Activated CD8-positive, alpha-beta T cell treated with anti-CD3 and anti-CD28 coated beads for 36 hours (primary cell): ENCODE measurements at regions not wholly inside any gene's neighbourhood (a gene's known extent, or its start where the extent isn't known, plus 50 kb on each side); places are given as distances from the start of the nearest gene placed in this dataset.

Source experiments
- ATAC-seq: fragments of 200-7000 bp; cut with Tn5 transposase; one replicate; pipeline ENCODE4 v1.10.0; 2021; ENCODE audit warnings: mild to moderate bottlenecking, moderate library complexity
- CTCF ChIA-PET: fragments of 350-600 bp; sonication (Branson Sonifier 250); formaldehyde crosslinking; loops from one replicate; lab custom pipeline; 2021; ENCODE audit warnings: antibody characterized with exemption; lab: Charles Lee
- POLR2A ChIA-PET: fragments of 350-600 bp; sonication (Branson Sonifier 250); formaldehyde crosslinking; loops from one replicate; lab custom pipeline; 2021; ENCODE audit warnings: antibody characterized with exemption; lab: Charles Lee
- DNase-seq: peaks from one replicate; pipeline ENCODE4 v3.0.0-alpha.2; 2020
- H3K27ac Mint-ChIP-seq: one replicate; pipeline ENCODE4 v1.8.0; 2021; ENCODE audit warnings: mild to moderate bottlenecking, mixed read lengths
- H3K27me3 Mint-ChIP-seq: one replicate; pipeline ENCODE4 v1.8.0; 2021; ENCODE audit warnings: mixed read lengths
- H3K36me3 Mint-ChIP-seq: one replicate; pipeline ENCODE4 v1.8.0; 2021; ENCODE audit warnings: low read depth, mixed read lengths
- H3K4me1 Mint-ChIP-seq: one replicate; pipeline ENCODE4 v1.8.0; 2021; ENCODE audit warnings: low read depth, mixed read lengths
- H3K4me3 Mint-ChIP-seq: one replicate; pipeline ENCODE4 v1.8.0; 2021; ENCODE audit warnings: mild to moderate bottlenecking, moderate library complexity, mixed read lengths
- H3K9me3 Mint-ChIP-seq: one replicate; pipeline ENCODE4 v1.8.0; 2021; ENCODE audit warnings: mixed read lengths
- intact Hi-C: fragments of 100-400 bp; cut with micrococcal nuclease; formaldehyde crosslinking; loops from one replicate; pipeline ENCODE4 v1.10.0; 2022
- TF ChIP-seq, protein P1 (sequence below): fragments of 200-600 bp; IDR thresholded peaks from one replicate; pipeline ENCODE4 v1.8.0; 2022; ENCODE audit warnings: antibody characterized with exemption, mild to moderate bottlenecking

- ChIA-PET POLR2A (no interaction called here), CTCF (no interaction called here)
- TF ChIP-seq, protein P1, sequence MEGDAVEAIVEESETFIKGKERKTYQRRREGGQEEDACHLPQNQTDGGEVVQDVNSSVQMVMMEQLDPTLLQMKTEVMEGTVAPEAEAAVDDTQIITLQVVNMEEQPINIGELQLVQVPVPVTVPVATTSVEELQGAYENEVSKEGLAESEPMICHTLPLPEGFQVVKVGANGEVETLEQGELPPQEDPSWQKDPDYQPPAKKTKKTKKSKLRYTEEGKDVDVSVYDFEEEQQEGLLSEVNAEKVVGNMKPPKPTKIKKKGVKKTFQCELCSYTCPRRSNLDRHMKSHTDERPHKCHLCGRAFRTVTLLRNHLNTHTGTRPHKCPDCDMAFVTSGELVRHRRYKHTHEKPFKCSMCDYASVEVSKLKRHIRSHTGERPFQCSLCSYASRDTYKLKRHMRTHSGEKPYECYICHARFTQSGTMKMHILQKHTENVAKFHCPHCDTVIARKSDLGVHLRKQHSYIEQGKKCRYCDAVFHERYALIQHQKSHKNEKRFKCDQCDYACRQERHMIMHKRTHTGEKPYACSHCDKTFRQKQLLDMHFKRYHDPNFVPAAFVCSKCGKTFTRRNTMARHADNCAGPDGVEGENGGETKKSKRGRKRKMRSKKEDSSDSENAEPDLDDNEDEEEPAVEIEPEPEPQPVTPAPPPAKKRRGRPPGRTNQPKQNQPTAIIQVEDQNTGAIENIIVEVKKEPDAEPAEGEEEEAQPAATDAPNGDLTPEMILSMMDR = no peak
- intact Hi-C loops = no loop called here
- no peak for ATAC-seq
- Mint-ChIP-seq H3K27me3 (no peaks in the 10 kb centered on the region), H3K4me1 (no peaks in the 10 kb centered on the region), H3K36me3 (peaks cover 2% of the 10 kb centered on the region), H3K9me3 (peaks cover 20% of the 10 kb centered on the region), H3K27ac (no peak overlapping the region), H3K4me3 (no peak overlapping the region)
- no peak for DNase-seq
These were observed 129.6 kb upstream of the LMCD1 start for GRCh38 chr3:8371960-8372463.

DNA sequence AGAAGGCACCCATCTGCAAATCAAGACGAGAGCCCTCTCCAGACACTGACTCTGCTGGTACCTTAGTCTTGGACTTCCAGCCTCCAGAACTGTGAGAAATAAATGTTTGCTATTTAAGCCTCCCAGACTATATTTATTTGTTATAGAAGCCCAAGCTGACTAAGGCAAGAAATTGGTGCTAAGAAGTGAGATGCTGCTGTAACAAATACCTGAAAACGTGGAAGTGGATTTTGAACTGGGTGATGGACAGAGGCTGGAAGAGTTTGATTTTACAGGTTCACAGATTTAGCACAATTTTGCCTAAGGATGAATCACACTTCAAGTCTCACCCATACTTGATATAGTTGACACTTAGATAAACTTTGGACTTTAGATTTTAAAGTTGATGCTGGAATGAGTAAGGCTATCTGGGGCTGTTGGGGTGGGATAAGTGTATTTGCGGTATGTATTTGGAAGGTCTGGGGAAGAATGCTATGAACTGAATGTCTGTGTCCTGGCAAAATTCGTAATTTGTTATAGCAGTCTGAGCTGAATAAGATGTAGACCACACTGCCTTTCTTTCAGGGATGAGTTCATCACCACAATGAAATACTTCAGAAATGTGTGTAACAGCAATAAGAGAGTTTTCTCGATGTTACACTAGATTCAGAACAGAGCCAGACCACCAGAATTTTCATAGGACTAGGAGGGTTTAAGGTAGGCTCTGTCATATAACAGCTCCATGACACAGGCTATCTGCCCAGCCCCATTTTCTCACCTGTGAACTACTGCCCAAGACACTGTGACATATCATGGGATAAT, 120.5 kb upstream of the LMCD1 start:
- POLR2A ChIA-PET = no interaction called here
- no peak overlapping the region for H3K27ac Mint-ChIP-seq
- intact Hi-C loops = no loop called here
- no peaks in the 10 kb centered on the region for H3K27me3 Mint-ChIP-seq
- DNase-seq = no peak
- ATAC-seq = no peak
- no peaks in the 10 kb centered on the region for H3K4me1 Mint-ChIP-seq
- H3K9me3 Mint-ChIP-seq = peaks cover 7% of the 10 kb centered on the region
- TF ChIP-seq, protein P1 = no peak
- no peaks in the 10 kb centered on the region for H3K36me3 Mint-ChIP-seq
- H3K4me3 Mint-ChIP-seq = no peak overlapping the region
- CTCF ChIA-PET = no interaction called here

GRCh38 chr3:8385848-8386620, 115.6 kb upstream of the LMCD1 start:
- no peaks in the 10 kb centered on the region for H3K36me3 Mint-ChIP-seq

DNA sequence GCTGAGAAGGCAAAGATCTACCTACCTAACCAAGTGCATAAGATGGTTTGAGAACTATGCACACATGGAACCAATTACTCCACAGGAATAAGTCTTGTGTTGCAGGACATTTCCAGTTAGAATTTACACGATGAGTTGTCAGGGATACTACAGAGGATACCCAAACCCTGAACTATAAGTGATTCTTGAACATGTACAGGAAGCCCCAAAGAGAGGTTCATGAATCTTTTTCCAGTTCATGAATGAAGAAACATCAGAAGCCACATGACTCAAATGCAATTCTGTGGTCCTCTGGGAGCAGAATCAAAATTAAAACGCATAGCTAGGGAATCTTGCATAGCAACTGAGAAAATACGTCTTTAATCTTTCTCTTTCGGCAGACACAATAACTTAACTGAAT, 114.1 kb upstream of the LMCD1 start:
- Mint-ChIP-seq H3K4me3 (no peak overlapping the region), H3K27me3 (no peaks in the 10 kb centered on the region), H3K4me1 (no peaks in the 10 kb centered on the region), H3K27ac (no peak overlapping the region), H3K36me3 (no peaks in the 10 kb centered on the region), H3K9me3 (peaks cover 1% of the 10 kb centered on the region)
- intact Hi-C loops = no loop called here
- DNase-seq = no peak
- ChIA-PET POLR2A (no interaction called here), CTCF (interaction anchor here (0.7 kb wide), 1 partner anchor 293 kb away, joined by 3 read pairs; no protein-coding TSS in a partner anchor)
- TF ChIP-seq, protein P1 = no peak
- no peak for ATAC-seq

More at GRCh38 chr3:8385848-8386620, 115.6 kb upstream of the LMCD1 start:
- POLR2A ChIA-PET = interaction anchor here (0.7 kb wide), 1 partner anchor 667 kb away, joined by 3 read pairs; no protein-coding TSS in a partner anchor
- ATAC-seq (no peak), DNase-seq (no peak)
- H3K27ac Mint-ChIP-seq = no peak overlapping the region
- CTCF ChIA-PET = interaction anchor here (3.4 kb wide), 1 partner anchor 31 kb away, joined by 13 read pairs; no protein-coding TSS in a partner anchor
- H3K27me3 Mint-ChIP-seq = no peaks in the 10 kb centered on the region
- intact Hi-C loops = no loop called here
- H3K4me3 Mint-ChIP-seq = no peak overlapping the region
- TF ChIP-seq, protein P1 = no peak
- H3K4me1 Mint-ChIP-seq = no peaks in the 10 kb centered on the region
- H3K9me3 Mint-ChIP-seq = peaks cover 1% of the 10 kb centered on the region
